Ascending aorta (tissue), 2 donors: ENCODE measurements at regions not wholly inside any gene's neighbourhood (a gene's known extent, or its start where the extent isn't known, plus 50 kb on each side); places are given as distances from the start of the nearest gene placed in this dataset.
"Not testable (repeated sequence)": the region's sequence is repeated elsewhere in the genome, so short reads cannot be mapped to it uniquely, and the experiment has no call there.

ENCODE experiments used
- DNase-seq, 2 donors: peaks; one replicate each; pipeline ENCODE4 v3.0.0-alpha.2; 2019; ENCODE audit warnings: low spot score in 2 of 2
- H3K27ac ChIP-seq, 2 donors: fragments of 200-600 bp; sonication (generic); one replicate each; pipeline ENCODE4 v1.5.1; 2016 to 2017; ENCODE audit warnings: mild to moderate bottlenecking in 1 of 2
- H3K27me3 ChIP-seq: fragments of 200-600 bp; sonication (generic); one replicate; pipeline ENCODE4 v1.5.1; 2017
- H3K36me3 ChIP-seq, 2 donors: fragments of 200-600 bp; sonication (generic); one replicate each; pipeline ENCODE4 v1.5.1; 2016
- H3K4me1 ChIP-seq, 2 donors: fragments of 200-600 bp; sonication (generic); one replicate each; pipeline ENCODE4 v1.5.1; 2016 to 2017; ENCODE audit warnings: mild to moderate bottlenecking in 1 of 2
- H3K4me3 ChIP-seq, 2 donors: fragments of 200-600 bp; sonication (generic); one replicate each; pipeline ENCODE4 v1.5.1; 2016 to 2017; ENCODE audit warnings: mild to moderate bottlenecking in 1 of 2
- H3K9me3 ChIP-seq, 2 donors: fragments of 200-600 bp; sonication (generic); one replicate each; pipeline ENCODE4 v1.5.1; 2016
- CTCF ChIP-seq, 3 experiments: fragments of 200-600 bp in 2 of 3; fragments of 450-650 bp in 1 of 3; sonication (generic) in 2 of 3; IDR thresholded peaks; one replicate each; pipeline ENCODE4 v1.5.1; 2016 to 2019; ENCODE audit warnings: antibody characterized with exemption in 3 of 3, mild to moderate bottlenecking in 1 of 3, moderate library complexity in 1 of 3
- intact Hi-C: fragments of 100-400 bp; cut with DNase I; formaldehyde crosslinking; loops from one replicate; pipeline ENCODE4 v1.15.1; 2023

GRCh38 chr17:22707626-22708025, 1015.3 kb downstream of the KCNJ18 start:
- Histone ChIP-seq H3K27me3 (no peaks in the 10 kb centered on the region), H3K27ac (no peak overlapping the region), H3K4me1 (no peaks in the 10 kb centered on the region), H3K9me3 (no peaks in the 10 kb centered on the region), H3K36me3 (no peaks in the 10 kb centered on the region), H3K4me3 (no peak overlapping the region)
- no peak for DNase-seq
- no peak for TF ChIP-seq CTCF (IDR thresholded peaks at IDR 0.05)
- intact Hi-C loops, result no loop called here

- no peak for DNase-seq
- no peaks in the 10 kb centered on the region for H3K4me1 ChIP-seq
- no peak overlapping the region for H3K27ac ChIP-seq
- no peaks in the 10 kb centered on the region for H3K27me3 ChIP-seq
- H3K36me3 ChIP-seq, result no peaks in the 10 kb centered on the region
- TF ChIP-seq CTCF (IDR thresholded peaks at IDR 0.05), result no peak
- intact Hi-C loops, result no loop called here
- H3K9me3 ChIP-seq, result peaks cover 0 to 4% of the 10 kb centered on the region in 2 donors
- H3K4me3 ChIP-seq, result no peak overlapping the region
These were observed 1024.9 kb downstream of the KCNJ18 start for GRCh38 chr17:22717211-22717610.

- no peaks in the 10 kb centered on the region for H3K4me1 ChIP-seq
- TF ChIP-seq CTCF (IDR thresholded peaks at IDR 0.05), result no peak
- H3K27ac ChIP-seq, result no peak overlapping the region
- no peak for DNase-seq
- peaks cover 0 to 4% of the 10 kb centered on the region in 2 donors for H3K9me3 ChIP-seq
- no peak overlapping the region for H3K4me3 ChIP-seq
- H3K27me3 ChIP-seq, result no peaks in the 10 kb centered on the region
- no peaks in the 10 kb centered on the region for H3K36me3 ChIP-seq
- intact Hi-C loops, result no loop called here
These were observed 1026.4 kb downstream of the KCNJ18 start for GRCh38 chr17:22718689-22719088.

GRCh38 chr17:22741066-22741465, 1048.7 kb downstream of the KCNJ18 start:
- H3K4me3 ChIP-seq, H3K27ac ChIP-seq, H3K4me1 ChIP-seq, H3K36me3 ChIP-seq, H3K27me3 ChIP-seq, intact Hi-C loops: not testable (repeated sequence)
- DNase-seq, result peak in 1 of 2 donors; percentile 50
- H3K9me3 ChIP-seq, result peaks cover 0 to 34% of the 10 kb centered on the region in 2 donors
